Smooth muscle cell (in vitro differentiated cells): ENCODE measurements at regions not wholly inside any gene's neighbourhood (a gene's known extent, or its start where the extent isn't known, plus 50 kb on each side); places are given as distances from the start of the nearest gene placed in this dataset.

Experiments
- DNase-seq: peaks from one replicate; lab custom pipeline; 2025; ENCODE audit not compliant: unreplicated experiment; lab: John Stamatoyannopoulos, UW
- H2AFZ ChIP-seq: fragments of 200-600 bp; sonication (generic); 2 replicates; pipeline ENCODE4 v1.6.0; 2016; ENCODE audit warnings: antibody characterized with exemption, low read depth, mild to moderate bottlenecking
- H3F3A ChIP-seq: fragments of 200-600 bp; sonication (generic); 2 replicates; pipeline ENCODE4 v1.6.0; 2017; ENCODE audit warnings: antibody characterized with exemption, low read depth
- H3K27ac ChIP-seq: fragments of 200-600 bp; sonication (generic); 2 replicates; pipeline ENCODE4 v1.5.1; 2016; ENCODE audit warnings: low read depth, mild to moderate bottlenecking
- H3K27me3 ChIP-seq: fragments of 200-600 bp; sonication (generic); 2 replicates; pipeline ENCODE4 v1.6.1; 2016; ENCODE audit warnings: low read depth, mild to moderate bottlenecking
- H3K36me3 ChIP-seq: fragments of 200-600 bp; sonication (generic); 2 replicates; pipeline ENCODE4 v1.5.1; 2016; ENCODE audit warnings: low read depth
- H3K4me1 ChIP-seq: fragments of 200-600 bp; sonication (generic); 2 replicates; pipeline ENCODE4 v1.5.1; 2016; ENCODE audit warnings: low read depth
- H3K4me2 ChIP-seq: fragments of 200-600 bp; sonication (generic); 2 replicates; pipeline ENCODE4 v1.6.0; 2016; ENCODE audit warnings: mild to moderate bottlenecking
- H3K4me3 ChIP-seq: fragments of 200-600 bp; sonication (generic); 2 replicates; pipeline ENCODE4 v1.5.1; 2016; ENCODE audit warnings: mild to moderate bottlenecking
- H3K79me2 ChIP-seq: fragments of 200-600 bp; sonication (generic); 2 replicates; pipeline ENCODE4 v1.6.0; 2016; ENCODE audit warnings: low read depth, mild to moderate bottlenecking
- H3K9ac ChIP-seq: fragments of 200-600 bp; sonication (generic); 2 replicates; pipeline ENCODE4 v1.6.0; 2016; ENCODE audit warnings: low read depth
- H3K9me3 ChIP-seq: fragments of 200-600 bp; sonication (generic); replicated peaks from 2 replicates; pipeline ENCODE4 v1.5.1; 2016; ENCODE audit warnings: low read depth
- H4K20me1 ChIP-seq: fragments of 200-600 bp; sonication (generic); 2 replicates; pipeline ENCODE4 v1.6.0; 2016; ENCODE audit warnings: low read depth
- WGBS: methylation state at CpG from one replicate; pipeline ENCODE4 v1.1.7; 2016; ENCODE audit warnings: low lambda C conversion rate; 5-methylcytosine and 5-hydroxymethylcytosine counted together
- TF ChIP-seq, protein P1 (sequence below): fragments of 200-600 bp; sonication (generic); IDR thresholded peaks from 2 replicates; pipeline ENCODE4 v1.5.1; 2017; ENCODE audit warnings: borderline replicate concordance, mild to moderate bottlenecking, antibody characterized with exemption; ENCODE audit not compliant: insufficient read depth, poor library complexity, severe bottlenecking

GRCh38 chr2:236909193-236909504, 176.5 kb upstream of the COPS8 start:
- Histone ChIP-seq H2AFZ (peak overlapping the region; percentile 21), H3K27me3 (no peaks in the 10 kb centered on the region), H3K9me3 (no peaks in the 10 kb centered on the region), H3K27ac (peak overlapping the region; percentile 50), H3K79me2 (no peaks in the 10 kb centered on the region), H3K4me3 (no peak overlapping the region), H3F3A (peaks cover 6% of the 10 kb centered on the region), H4K20me1 (no peaks in the 10 kb centered on the region), H3K9ac (no peak overlapping the region), H3K4me2 (peak overlapping the region; percentile 33), H3K4me1 (no peaks in the 10 kb centered on the region), H3K36me3 (no peaks in the 10 kb centered on the region)
- WGBS: 66% methylated on average over 7 of the region's 7 CpGs
- TF ChIP-seq, protein P1, sequence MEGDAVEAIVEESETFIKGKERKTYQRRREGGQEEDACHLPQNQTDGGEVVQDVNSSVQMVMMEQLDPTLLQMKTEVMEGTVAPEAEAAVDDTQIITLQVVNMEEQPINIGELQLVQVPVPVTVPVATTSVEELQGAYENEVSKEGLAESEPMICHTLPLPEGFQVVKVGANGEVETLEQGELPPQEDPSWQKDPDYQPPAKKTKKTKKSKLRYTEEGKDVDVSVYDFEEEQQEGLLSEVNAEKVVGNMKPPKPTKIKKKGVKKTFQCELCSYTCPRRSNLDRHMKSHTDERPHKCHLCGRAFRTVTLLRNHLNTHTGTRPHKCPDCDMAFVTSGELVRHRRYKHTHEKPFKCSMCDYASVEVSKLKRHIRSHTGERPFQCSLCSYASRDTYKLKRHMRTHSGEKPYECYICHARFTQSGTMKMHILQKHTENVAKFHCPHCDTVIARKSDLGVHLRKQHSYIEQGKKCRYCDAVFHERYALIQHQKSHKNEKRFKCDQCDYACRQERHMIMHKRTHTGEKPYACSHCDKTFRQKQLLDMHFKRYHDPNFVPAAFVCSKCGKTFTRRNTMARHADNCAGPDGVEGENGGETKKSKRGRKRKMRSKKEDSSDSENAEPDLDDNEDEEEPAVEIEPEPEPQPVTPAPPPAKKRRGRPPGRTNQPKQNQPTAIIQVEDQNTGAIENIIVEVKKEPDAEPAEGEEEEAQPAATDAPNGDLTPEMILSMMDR: no peak
- DNase-seq: no peak

- no peak for DNase-seq
- TF ChIP-seq, protein P1: no peak
- Histone ChIP-seq H3K4me2 (no peak overlapping the region), H2AFZ (no peak overlapping the region), H3K9me3 (no peaks in the 10 kb centered on the region), H3K9ac (no peak overlapping the region), H3K4me1 (no peaks in the 10 kb centered on the region), H3K27me3 (no peaks in the 10 kb centered on the region), H3K27ac (no peak overlapping the region), H4K20me1 (no peaks in the 10 kb centered on the region), H3K79me2 (no peaks in the 10 kb centered on the region), H3K4me3 (no peak overlapping the region), H3K36me3 (no peaks in the 10 kb centered on the region), H3F3A (peaks cover 6% of the 10 kb centered on the region)
- 79% methylated on average over 7 of the region's 7 CpGs for WGBS
These were observed 175.9 kb upstream of the COPS8 start for GRCh38 chr2:236909802-236910201.

DNA sequence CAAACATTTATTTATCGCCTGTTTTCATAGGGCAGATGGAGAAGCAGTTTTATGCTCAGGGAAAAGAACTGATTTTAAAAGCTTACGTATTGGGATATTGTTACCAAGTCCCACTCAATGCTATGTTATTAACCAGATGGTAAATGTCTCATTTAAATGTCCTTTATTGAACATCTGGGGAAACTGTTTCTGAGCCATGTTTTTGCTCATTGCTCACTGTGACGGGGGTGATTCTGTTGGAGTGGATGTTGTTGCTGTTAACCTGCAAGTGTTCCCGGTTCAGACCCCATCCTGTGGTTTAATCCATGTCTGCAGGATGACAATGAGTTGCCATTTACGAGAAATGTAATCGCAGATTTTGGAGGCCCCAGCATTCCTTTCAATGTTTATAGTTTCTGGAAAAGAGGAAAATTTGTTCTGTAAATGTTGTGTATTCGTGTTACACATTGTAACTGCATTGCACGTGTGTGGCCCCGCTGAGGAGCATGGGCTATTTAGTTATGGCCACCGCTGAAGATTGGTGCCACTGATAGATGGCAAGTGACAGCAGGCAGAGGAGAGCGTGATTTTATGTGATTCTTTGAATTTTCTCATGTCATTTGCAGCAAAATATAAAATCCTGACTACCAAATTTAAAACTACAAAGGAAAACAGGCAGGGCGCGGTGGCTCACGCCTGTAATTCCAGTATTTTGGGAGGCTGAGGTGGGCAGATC, 174.8 kb upstream of the COPS8 start:
- no peak overlapping the region for H3K9ac ChIP-seq

More for the DNA sequence above, 174.8 kb upstream of the COPS8 start:
- H4K20me1 ChIP-seq: no peaks in the 10 kb centered on the region
- TF ChIP-seq, protein P1: no peak
- peaks cover 6% of the 10 kb centered on the region for H3F3A ChIP-seq
- no peaks in the 10 kb centered on the region for H3K36me3 ChIP-seq
- 76% methylated on average over 14 of the region's 14 CpGs for WGBS
- H3K4me2 ChIP-seq: no peak overlapping the region
- H3K9me3 ChIP-seq: no peaks in the 10 kb centered on the region
- no peak for DNase-seq
- no peaks in the 10 kb centered on the region for H3K4me1 ChIP-seq
- no peak overlapping the region for H2AFZ ChIP-seq
- no peak overlapping the region for H3K4me3 ChIP-seq
- no peaks in the 10 kb centered on the region for H3K27me3 ChIP-seq
- H3K79me2 ChIP-seq: no peaks in the 10 kb centered on the region
- H3K27ac ChIP-seq: no peak overlapping the region
